CD14-positive monocyte (primary cell): ENCODE measurements at regions not wholly inside any gene's neighbourhood (a gene's known extent, or its start where the extent isn't known, plus 50 kb on each side); places are given as distances from the start of the nearest gene placed in this dataset.

Experiments used
- DNase-seq, 3 donors: peaks; one replicate each; pipeline ENCODE4 v3.0.0-alpha.2; 2011 to 2022
- H2AFZ ChIP-seq: 2 replicates; pipeline ENCODE4 v1.6.0; 2012; ENCODE audit warnings: mild to moderate bottlenecking, low read depth, low read length, inconsistent platforms; ENCODE audit not compliant: insufficient read depth, poor library complexity, severe bottlenecking
- H3K27ac ChIP-seq, 2 donors: 1 replicate in 1 of 2; 2 replicates in 1 of 2; pipeline ENCODE4 v1.5.1; 2012 to 2013; ENCODE audit warnings: low read length in 2 of 2, control low read depth in 1 of 2, inconsistent platforms in 1 of 2, low read depth in 1 of 2, mild to moderate bottlenecking in 1 of 2
- H3K27me3 ChIP-seq, 2 donors: one replicate each; pipeline versions ENCODE4 v1.6.0 to v1.6.1; 2011 to 2013; ENCODE audit warnings: low read length in 2 of 2; ENCODE audit not compliant: control insufficient read depth in 2 of 2, insufficient read depth in 2 of 2
- H3K36me3 ChIP-seq, 2 donors: replicated peaks in 1 of 2; 1 replicate in 1 of 2; 2 replicates in 1 of 2; pipeline versions ENCODE4 v1.5.1 to v1.6.1; 2012 to 2013; ENCODE audit warnings: low read length in 2 of 2, control low read depth in 1 of 2, inconsistent platforms in 1 of 2, mild to moderate bottlenecking in 1 of 2; ENCODE audit not compliant: insufficient read depth in 2 of 2, control insufficient read depth in 1 of 2
- H3K4me1 ChIP-seq, 2 donors: 1 replicate in 1 of 2; 2 replicates in 1 of 2; pipeline versions ENCODE4 v1.5.1 to v1.6.1; 2012 to 2013; ENCODE audit warnings: low read length in 2 of 2, control low read depth in 1 of 2, inconsistent platforms in 1 of 2, mild to moderate bottlenecking in 1 of 2, moderate library complexity in 1 of 2; ENCODE audit not compliant: insufficient read depth in 2 of 2, control insufficient read depth in 1 of 2
- H3K4me2 ChIP-seq: replicated peaks from 2 replicates; pipeline ENCODE3; 2012; ENCODE audit warnings: low read length, moderate library complexity, mild to moderate bottlenecking; ENCODE audit not compliant: poor library complexity, severe bottlenecking; ENCODE audit errors: extremely low read depth
- H3K4me3 ChIP-seq, 3 experiments: fragments of 200-600 bp in 1 of 3; sonication (generic) in 1 of 3; replicated peaks in 1 of 3; 1 replicate in 2 of 3; 2 replicates in 1 of 3; pipeline ENCODE4 v1.5.1; 2011 to 2013; ENCODE audit warnings: low read length in 3 of 3, mild to moderate bottlenecking in 3 of 3, control low read depth in 2 of 3, low read depth in 2 of 3, inconsistent platforms in 1 of 3, moderate library complexity in 1 of 3
- H3K79me2 ChIP-seq: 2 replicates; pipeline ENCODE4 v1.6.0; 2012; ENCODE audit warnings: mild to moderate bottlenecking, control low read depth, inconsistent platforms, low read length, moderate library complexity; ENCODE audit not compliant: insufficient read depth
- H3K9ac ChIP-seq: 2 replicates; pipeline ENCODE4 v1.6.0; 2017; ENCODE audit warnings: low read length, mild to moderate bottlenecking; ENCODE audit not compliant: insufficient read depth, poor library complexity, severe bottlenecking
- H3K9me3 ChIP-seq, 2 donors: replicated peaks in 1 of 2; 1 replicate in 1 of 2; 2 replicates in 1 of 2; pipeline versions ENCODE4 v1.5.1 to v1.6.1; 2012 to 2013; ENCODE audit warnings: low read length in 2 of 2, control low read depth in 1 of 2; ENCODE audit not compliant: control insufficient read depth in 1 of 2, insufficient read depth in 1 of 2
- H4K20me1 ChIP-seq: 2 replicates; pipeline ENCODE4 v1.6.0; 2012; ENCODE audit warnings: mild to moderate bottlenecking, low read length, control low read depth, moderate library complexity; ENCODE audit not compliant: insufficient read depth
- H3K27ac Mint-ChIP-seq, 7 donors: one replicate each; pipeline ENCODE4 v1.8.0; 2020; ENCODE audit warnings: mild to moderate bottlenecking in 7 of 7, mixed read lengths in 7 of 7, moderate library complexity in 6 of 7, inconsistent platforms in 2 of 7
- H3K27me3 Mint-ChIP-seq, 3 donors: one replicate each; pipeline ENCODE4 v1.8.0; 2021 to 2022; ENCODE audit warnings: low read depth in 3 of 3, mild to moderate bottlenecking in 3 of 3, mixed read lengths in 3 of 3, moderate library complexity in 3 of 3, inconsistent platforms in 1 of 3
- H3K36me3 Mint-ChIP-seq, 2 donors: one replicate each; pipeline ENCODE4 v1.8.0; 2020; ENCODE audit warnings: mixed read lengths in 2 of 2, inconsistent platforms in 1 of 2, mild to moderate bottlenecking in 1 of 2
- H3K4me1 Mint-ChIP-seq: one replicate; pipeline ENCODE4 v1.8.0; 2020; ENCODE audit warnings: mild to moderate bottlenecking, mixed read lengths
- H3K4me3 Mint-ChIP-seq, 2 donors: one replicate each; pipeline ENCODE4 v1.8.0; 2020; ENCODE audit warnings: mild to moderate bottlenecking in 2 of 2, mixed read lengths in 2 of 2, moderate library complexity in 1 of 2
- H3K9me3 Mint-ChIP-seq, 7 donors: one replicate each; pipeline ENCODE4 v1.8.0; 2020 to 2022; ENCODE audit warnings: mixed read lengths in 7 of 7, mild to moderate bottlenecking in 6 of 7, moderate library complexity in 6 of 7, inconsistent platforms in 2 of 7
- WGBS: methylation state at CpG from one replicate; pipeline ENCODE4 v1.1.5; 2013; ENCODE audit warnings: missing lambda C conversion rate; ENCODE audit not compliant: insufficient coverage; 5-methylcytosine and 5-hydroxymethylcytosine counted together
- intact Hi-C, 2 donors: fragments of 100-400 bp; cut with micrococcal nuclease; formaldehyde crosslinking; loops; one replicate each; pipeline versions ENCODE4 v1.15.0 to v1.15.1; 2023
- TF ChIP-seq, protein P1 (sequence below): fragments of 200-600 bp; IDR thresholded peaks from one replicate; pipeline ENCODE4 v1.8.0; 2022; ENCODE audit warnings: antibody characterized with exemption, mild to moderate bottlenecking

- no peaks in the 10 kb centered on the region for H3K27me3 Mint-ChIP-seq
- Histone ChIP-seq H3K4me1 (no peaks in the 10 kb centered on the region), H3K36me3 (no peaks in the 10 kb centered on the region), H3K9ac (no peak overlapping the region), H3K79me2 (no peaks in the 10 kb centered on the region), H3K4me2 (no peak overlapping the region), H3K27ac (no peak overlapping the region), H4K20me1 (no peaks in the 10 kb centered on the region), H3K4me3 (no peak overlapping the region), H2AFZ (no peak overlapping the region), H3K9me3 (no peaks in the 10 kb centered on the region), H3K27me3 (no peaks in the 10 kb centered on the region)
- TF ChIP-seq, protein P1, sequence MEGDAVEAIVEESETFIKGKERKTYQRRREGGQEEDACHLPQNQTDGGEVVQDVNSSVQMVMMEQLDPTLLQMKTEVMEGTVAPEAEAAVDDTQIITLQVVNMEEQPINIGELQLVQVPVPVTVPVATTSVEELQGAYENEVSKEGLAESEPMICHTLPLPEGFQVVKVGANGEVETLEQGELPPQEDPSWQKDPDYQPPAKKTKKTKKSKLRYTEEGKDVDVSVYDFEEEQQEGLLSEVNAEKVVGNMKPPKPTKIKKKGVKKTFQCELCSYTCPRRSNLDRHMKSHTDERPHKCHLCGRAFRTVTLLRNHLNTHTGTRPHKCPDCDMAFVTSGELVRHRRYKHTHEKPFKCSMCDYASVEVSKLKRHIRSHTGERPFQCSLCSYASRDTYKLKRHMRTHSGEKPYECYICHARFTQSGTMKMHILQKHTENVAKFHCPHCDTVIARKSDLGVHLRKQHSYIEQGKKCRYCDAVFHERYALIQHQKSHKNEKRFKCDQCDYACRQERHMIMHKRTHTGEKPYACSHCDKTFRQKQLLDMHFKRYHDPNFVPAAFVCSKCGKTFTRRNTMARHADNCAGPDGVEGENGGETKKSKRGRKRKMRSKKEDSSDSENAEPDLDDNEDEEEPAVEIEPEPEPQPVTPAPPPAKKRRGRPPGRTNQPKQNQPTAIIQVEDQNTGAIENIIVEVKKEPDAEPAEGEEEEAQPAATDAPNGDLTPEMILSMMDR, result no peak
- H3K27ac Mint-ChIP-seq, result no peak overlapping the region
- intact Hi-C loops, result no loop called here
- no peak for DNase-seq
- no peaks in the 10 kb centered on the region for H3K9me3 Mint-ChIP-seq
- H3K4me3 Mint-ChIP-seq, result no peak overlapping the region
- H3K4me1 Mint-ChIP-seq, result no peaks in the 10 kb centered on the region
- WGBS, result 58% methylated on average over 2 of the region's 7 CpGs
- no peaks in the 10 kb centered on the region for H3K36me3 Mint-ChIP-seq
Observed at GRCh38 chr2:139194546-139194945, 414.4 kb upstream of the NXPH2 start.

DNA sequence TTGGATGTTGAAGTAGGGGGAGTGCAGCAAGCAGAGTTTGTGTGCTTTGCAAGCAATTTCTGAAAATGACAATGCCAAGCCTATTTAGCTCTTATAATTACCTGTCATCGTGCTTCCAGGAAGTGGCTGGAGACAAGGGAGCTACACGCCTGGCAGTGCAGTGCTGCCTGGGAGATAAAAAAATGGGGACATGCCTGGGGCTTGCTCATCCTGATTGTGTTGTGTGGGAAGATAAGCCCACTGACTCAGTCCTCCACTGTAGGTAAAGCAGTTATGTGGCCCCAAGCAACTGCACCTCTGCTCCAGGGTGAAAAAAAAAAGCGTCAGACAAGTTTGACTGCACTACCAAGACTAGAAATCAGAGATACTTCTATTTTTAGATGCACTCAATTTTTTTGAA, 396.9 kb upstream of the NXPH2 start:
- no peak overlapping the region for H3K4me2 ChIP-seq
- H2AFZ ChIP-seq, result no peak overlapping the region
- WGBS, result no CpG with 5 or more reads among the region's 3 CpGs
- Mint-ChIP-seq H3K36me3 (no peaks in the 10 kb centered on the region), H3K27me3 (no peaks in the 10 kb centered on the region), H3K4me1 (no peaks in the 10 kb centered on the region), H3K27ac (no peak overlapping the region), H3K9me3 (peaks cover 0 to 3% (median 0%) of the 10 kb centered on the region in 7 donors), H3K4me3 (no peak overlapping the region)
- H3K36me3 ChIP-seq, result no peaks in the 10 kb centered on the region
- no peaks in the 10 kb centered on the region for H3K27me3 ChIP-seq
- no peak overlapping the region for H3K27ac ChIP-seq
- H3K79me2 ChIP-seq, result no peaks in the 10 kb centered on the region
- no peaks in the 10 kb centered on the region for H4K20me1 ChIP-seq
- peaks cover 7 to 15% of the 10 kb centered on the region in 2 donors for H3K9me3 ChIP-seq
- H3K9ac ChIP-seq, result no peak overlapping the region
- TF ChIP-seq, protein P1, result no peak
- DNase-seq, result no peak
- no peaks in the 10 kb centered on the region for H3K4me1 ChIP-seq
- intact Hi-C loops, result no loop called here
- H3K4me3 ChIP-seq, result no peak overlapping the region
